LNCAP (cell line): ENCODE measurements at regions not wholly inside any gene's neighbourhood (a gene's known extent, or its start where the extent isn't known, plus 50 kb on each side); places are given as distances from the start of the nearest gene placed in this dataset.

Experiments used
- TF ChIP-seq, protein P1 (sequence below): fragments of 450-650 bp; IDR thresholded peaks from 2 replicates; pipeline ENCODE4 v1.5.1; 2017; ENCODE audit warnings: mild to moderate bottlenecking

DNA sequence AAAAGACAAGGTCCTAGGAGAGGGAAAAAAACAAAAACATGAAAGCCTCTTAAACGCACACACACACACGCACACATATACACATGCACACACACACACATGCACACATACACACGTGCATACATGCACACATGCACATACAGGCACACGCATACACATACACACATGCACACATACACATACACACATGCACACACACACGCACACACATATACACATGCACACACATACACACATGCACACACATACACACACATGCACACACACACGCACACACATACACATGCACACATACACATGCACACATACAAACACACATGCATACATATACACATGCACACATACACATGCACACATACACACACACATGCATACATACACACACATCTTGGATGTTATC is 78.1 kb upstream of the PPP2R5C start:
- TF ChIP-seq, protein P1, sequence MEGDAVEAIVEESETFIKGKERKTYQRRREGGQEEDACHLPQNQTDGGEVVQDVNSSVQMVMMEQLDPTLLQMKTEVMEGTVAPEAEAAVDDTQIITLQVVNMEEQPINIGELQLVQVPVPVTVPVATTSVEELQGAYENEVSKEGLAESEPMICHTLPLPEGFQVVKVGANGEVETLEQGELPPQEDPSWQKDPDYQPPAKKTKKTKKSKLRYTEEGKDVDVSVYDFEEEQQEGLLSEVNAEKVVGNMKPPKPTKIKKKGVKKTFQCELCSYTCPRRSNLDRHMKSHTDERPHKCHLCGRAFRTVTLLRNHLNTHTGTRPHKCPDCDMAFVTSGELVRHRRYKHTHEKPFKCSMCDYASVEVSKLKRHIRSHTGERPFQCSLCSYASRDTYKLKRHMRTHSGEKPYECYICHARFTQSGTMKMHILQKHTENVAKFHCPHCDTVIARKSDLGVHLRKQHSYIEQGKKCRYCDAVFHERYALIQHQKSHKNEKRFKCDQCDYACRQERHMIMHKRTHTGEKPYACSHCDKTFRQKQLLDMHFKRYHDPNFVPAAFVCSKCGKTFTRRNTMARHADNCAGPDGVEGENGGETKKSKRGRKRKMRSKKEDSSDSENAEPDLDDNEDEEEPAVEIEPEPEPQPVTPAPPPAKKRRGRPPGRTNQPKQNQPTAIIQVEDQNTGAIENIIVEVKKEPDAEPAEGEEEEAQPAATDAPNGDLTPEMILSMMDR: no peak

DNA sequence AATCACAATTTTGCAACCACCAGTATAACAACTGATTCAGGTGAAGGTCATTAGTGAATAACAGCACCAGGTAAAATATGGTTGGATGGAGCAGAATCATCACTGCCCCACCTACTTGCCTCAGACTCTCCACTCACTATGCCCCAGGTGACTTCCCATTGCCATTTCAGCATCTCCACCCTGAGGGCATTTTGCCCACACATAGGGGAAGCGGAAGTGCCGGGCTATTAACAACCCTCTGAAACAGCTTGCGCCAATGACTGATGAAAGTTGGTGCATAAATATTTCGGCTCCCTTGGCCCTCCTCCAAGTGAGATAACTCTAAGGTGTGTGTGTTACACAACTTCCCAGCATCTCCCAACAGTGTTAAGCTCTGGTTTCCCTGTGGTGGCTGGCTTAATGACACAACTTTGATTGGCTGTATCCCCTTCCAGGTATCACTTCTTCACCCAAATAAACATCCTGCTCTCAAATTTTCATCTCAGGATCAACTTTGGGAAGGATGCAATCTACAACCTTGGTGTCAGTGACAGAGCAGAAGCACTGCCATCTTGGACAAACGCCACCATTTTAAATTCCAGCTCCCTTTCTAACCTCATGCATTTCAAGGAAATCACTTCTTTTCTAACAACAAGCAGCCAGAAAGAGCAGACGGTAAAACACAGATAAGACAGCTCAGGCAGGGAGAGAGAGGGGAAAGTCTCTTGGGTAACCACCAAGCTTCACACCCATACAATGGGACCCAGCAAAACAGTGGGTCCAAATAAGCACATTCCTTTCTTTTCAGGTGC is 73.6 kb upstream of the PPP2R5C start:
- TF ChIP-seq, protein P1: no peak

DNA sequence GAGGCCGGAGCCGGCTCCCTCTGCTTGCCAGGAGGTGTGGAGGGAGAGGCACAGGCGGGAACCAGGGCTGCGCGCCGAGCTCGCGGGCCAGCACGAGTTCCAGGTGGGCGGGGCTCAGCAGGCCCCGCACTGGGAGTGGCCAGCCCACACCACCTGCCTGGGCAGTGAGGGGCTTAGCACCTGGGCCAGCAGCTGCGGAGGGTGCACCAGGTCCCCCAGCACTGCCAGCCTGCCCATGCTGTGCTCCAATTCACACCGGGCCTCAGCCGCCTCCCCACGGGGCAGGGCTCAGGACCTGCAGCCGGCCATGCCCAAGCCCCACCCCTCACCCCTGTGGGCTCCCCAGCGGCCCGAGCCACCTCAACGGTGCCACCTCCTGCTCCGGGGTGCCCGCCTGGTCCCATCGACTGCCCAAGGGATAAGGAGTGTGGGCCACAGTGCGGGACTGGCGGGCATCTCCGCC is 72.4 kb upstream of the PPP2R5C start:
- TF ChIP-seq, protein P1: no peak

DNA sequence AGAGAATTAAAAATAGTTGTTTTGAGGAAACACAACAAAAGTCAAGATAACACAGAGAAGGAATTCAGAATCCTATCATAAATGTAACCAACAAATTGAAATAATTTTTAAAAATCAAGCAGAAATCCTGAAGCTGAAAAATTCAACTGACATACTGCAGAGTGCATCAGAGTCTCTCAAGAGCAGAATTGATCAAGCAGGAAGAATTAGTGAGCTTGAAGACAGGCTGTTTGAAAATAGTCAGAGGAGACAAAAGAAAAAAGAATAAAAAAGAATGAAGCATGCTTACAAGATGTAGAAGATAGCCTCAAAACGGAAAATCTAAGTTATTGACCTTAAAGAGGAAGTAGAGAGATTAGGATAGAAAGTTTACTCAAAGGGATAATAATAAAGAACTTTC is 65.8 kb upstream of the PPP2R5C start:
- TF ChIP-seq, protein P1: no peak

DNA sequence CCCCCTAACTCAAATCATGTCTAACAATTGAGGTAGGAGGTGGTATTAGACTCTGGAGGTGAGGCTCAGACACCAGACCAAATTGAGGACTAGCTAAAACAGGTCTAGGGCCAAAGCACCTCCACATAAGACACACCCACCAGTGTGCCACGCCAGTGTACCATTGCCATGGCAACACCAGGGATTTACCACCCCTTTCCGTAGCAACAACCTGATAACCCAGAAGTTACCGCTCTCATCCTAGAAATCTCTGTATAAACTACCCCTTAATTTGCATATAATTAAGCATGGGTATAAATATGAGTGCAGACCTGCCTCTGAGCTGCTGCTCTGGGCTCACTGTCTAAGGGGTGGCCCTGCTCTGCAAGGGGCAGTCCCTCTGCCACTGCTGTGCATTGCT is 57.4 kb upstream of the PPP2R5C start:
- TF ChIP-seq, protein P1: no peak

DNA sequence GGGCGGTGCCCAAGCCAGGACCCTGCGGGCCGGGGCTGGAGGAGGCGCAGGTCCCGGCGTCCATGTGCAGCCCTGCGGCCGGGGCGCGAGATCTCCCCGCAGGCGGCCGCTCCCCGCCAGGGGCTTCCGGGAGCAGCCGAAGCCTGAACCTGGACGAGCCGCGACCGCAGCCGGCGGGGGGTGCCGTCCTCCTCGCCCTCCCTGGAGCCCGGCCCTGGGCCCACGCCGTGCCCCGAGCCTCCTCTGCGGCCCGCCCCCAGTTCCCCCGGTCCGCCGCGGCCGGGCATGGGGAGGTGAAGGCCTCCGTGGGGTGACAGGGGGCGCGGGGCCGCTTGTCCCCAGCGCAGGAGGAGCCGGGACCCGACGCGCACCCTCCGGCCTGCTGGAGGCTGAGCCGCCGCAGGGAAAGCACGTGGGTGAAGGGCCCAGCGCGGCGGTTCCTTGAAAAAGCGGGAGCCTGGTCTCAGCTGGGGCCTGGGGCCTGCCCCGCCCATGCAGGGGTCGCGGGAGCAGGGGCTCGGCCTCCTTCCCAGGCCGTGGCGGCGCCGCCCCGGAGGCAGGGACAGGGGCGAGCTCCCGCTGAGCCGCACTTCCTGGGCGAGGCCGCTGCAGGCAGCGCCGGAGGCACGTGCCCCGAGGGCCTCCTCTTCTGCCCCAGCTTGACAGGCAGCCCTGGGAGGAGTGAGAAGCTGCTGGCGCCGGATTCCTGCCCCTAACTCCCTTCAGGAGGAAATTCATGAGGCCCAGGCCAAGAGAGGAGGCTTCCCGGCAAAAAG is 55.6 kb upstream of the PPP2R5C start:
- TF ChIP-seq, protein P1: no peak

DNA sequence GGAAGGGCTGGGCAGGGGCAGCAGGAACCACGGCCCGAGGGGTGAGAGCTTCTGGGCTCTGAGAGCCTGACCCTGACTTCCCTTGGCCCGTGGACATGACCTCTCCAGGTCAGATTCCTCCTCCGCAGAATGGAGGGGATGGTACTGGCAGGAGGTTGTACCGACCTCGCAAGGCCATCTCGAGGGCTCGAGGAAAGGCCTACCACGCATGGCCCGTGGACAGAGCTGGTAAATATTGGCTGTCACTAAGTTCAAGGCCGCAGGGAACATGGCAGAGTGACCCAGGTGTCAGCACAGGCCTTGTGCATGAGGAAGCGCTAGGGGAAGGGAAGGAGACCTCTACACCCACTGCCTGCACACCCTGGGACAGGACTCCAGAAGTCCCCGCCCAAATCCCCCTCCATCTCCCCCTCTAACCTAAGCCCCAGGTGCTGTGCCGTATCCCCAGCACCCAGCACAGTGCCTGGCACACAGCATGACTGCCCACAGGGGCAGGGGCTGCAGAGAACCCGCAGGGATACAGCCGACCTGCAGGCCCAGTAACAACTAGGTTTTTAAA is 54.9 kb upstream of the PPP2R5C start:
- TF ChIP-seq, protein P1: no peak
